Caco-2 (cell line): ENCODE measurements at regions not wholly inside any gene's neighbourhood (a gene's known extent, or its start where the extent isn't known, plus 50 kb on each side); places are given as distances from the start of the nearest gene placed in this dataset.

ENCODE experiments used
- BruUV-seq: library from RNA; stranded (reverse); fragments of 400-500 nt; replicated peaks from 2 replicates; lab custom pipeline; 2021; lab: Mats Ljungman, UMichigan
- CTCF ChIA-PET: fragments of 300-600 bp; sonication (Branson Sonifier 250); formaldehyde crosslinking; loops from one replicate; lab custom pipeline; 2022; ENCODE audit warnings: antibody characterized with exemption; lab: Charles Lee
- POLR2A ChIA-PET: fragments of 300-600 bp; sonication (Branson Sonifier 250); formaldehyde crosslinking; loops from one replicate; lab custom pipeline; 2022; ENCODE audit warnings: antibody characterized with exemption; lab: Charles Lee
- DNase-seq, 2 experiments: peaks; one replicate each; pipeline versions ENCODE4 v3.0.0 to v3.0.0-alpha.2; 2020 to 2022
- H3K27me3 ChIP-seq: replicated peaks from 2 replicates; pipeline ENCODE4 v1.6.0; 2011; ENCODE audit warnings: low read length; ENCODE audit not compliant: control insufficient read depth, insufficient read depth
- H3K36me3 ChIP-seq: 2 replicates; pipeline ENCODE4 v1.5.1; 2011; ENCODE audit warnings: low read length; ENCODE audit not compliant: control insufficient read depth, insufficient read depth
- H3K4me1 ChIP-seq: fragments of 250-450 bp; sonication (Bioruptor Pico); 2 replicates; pipeline ENCODE4 v1.5.1; 2020; ENCODE audit warnings: mild to moderate bottlenecking
- H3K4me3 ChIP-seq: 2 replicates; pipeline ENCODE4 v1.5.1; 2011; ENCODE audit warnings: low read depth, mild to moderate bottlenecking, control low read depth, low read length
- H3K9me3 ChIP-seq: fragments of 250-450 bp; sonication (Bioruptor Pico); 2 replicates; pipeline ENCODE4 v1.5.1; 2020; ENCODE audit warnings: mild to moderate bottlenecking, moderate library complexity
- H3K27ac Mint-ChIP-seq: one replicate; pipeline ENCODE4 v1.8.0; 2022; ENCODE audit warnings: mixed read lengths; ENCODE audit not compliant: unreplicated experiment
- H3K27me3 Mint-ChIP-seq: one replicate; pipeline ENCODE4 v1.8.0; 2022; ENCODE audit warnings: mixed read lengths; ENCODE audit not compliant: insufficient read depth, unreplicated experiment
- H3K36me3 Mint-ChIP-seq: one replicate; pipeline ENCODE4 v1.8.0; 2022; ENCODE audit warnings: mild to moderate bottlenecking, mixed read lengths; ENCODE audit not compliant: insufficient read depth, unreplicated experiment
- H3K4me1 Mint-ChIP-seq: one replicate; pipeline ENCODE4 v1.8.0; 2022; ENCODE audit warnings: low read depth, mixed read lengths; ENCODE audit not compliant: unreplicated experiment
- H3K4me3 Mint-ChIP-seq: one replicate; pipeline ENCODE4 v1.8.0; 2022; ENCODE audit warnings: mild to moderate bottlenecking, moderate library complexity, mixed read lengths; ENCODE audit not compliant: unreplicated experiment
- H3K9me3 Mint-ChIP-seq: one replicate; pipeline ENCODE4 v1.8.0; 2022; ENCODE audit warnings: mixed read lengths; ENCODE audit not compliant: unreplicated experiment
- intact Hi-C: fragments of 100-400 bp; cut with micrococcal nuclease; formaldehyde crosslinking; loops from one replicate; pipeline ENCODE4 v1.10.0; 2022; ENCODE audit not compliant: unreplicated experiment
- TF ChIP-seq, protein P1 (sequence below), 2 experiments: fragments of 200-600 bp in 1 of 2; IDR thresholded peaks; 1 replicate in 1 of 2; 2 replicates in 1 of 2; pipeline versions ENCODE4 v1.5.1 to v1.8.0; 2011 to 2022; ENCODE audit warnings: antibody characterized with exemption in 1 of 2, control low read depth in 1 of 2, inconsistent platforms in 1 of 2, low read depth in 1 of 2, low read length in 1 of 2, mild to moderate bottlenecking in 1 of 2, moderate library complexity in 1 of 2; ENCODE audit not compliant: insufficient read depth in 1 of 2, severe bottlenecking in 1 of 2, unreplicated experiment in 1 of 2

GRCh38 chr12:97005174-97005573, 98.1 kb downstream of the NEDD1 start:
- H3K27me3 ChIP-seq, result no peaks in the 10 kb centered on the region
- H3K36me3 ChIP-seq, result no peaks in the 10 kb centered on the region
- no peaks in the 10 kb centered on the region for H3K36me3 Mint-ChIP-seq
- H3K27me3 Mint-ChIP-seq, result peaks cover 23% of the 10 kb centered on the region
- TF ChIP-seq, protein P1, sequence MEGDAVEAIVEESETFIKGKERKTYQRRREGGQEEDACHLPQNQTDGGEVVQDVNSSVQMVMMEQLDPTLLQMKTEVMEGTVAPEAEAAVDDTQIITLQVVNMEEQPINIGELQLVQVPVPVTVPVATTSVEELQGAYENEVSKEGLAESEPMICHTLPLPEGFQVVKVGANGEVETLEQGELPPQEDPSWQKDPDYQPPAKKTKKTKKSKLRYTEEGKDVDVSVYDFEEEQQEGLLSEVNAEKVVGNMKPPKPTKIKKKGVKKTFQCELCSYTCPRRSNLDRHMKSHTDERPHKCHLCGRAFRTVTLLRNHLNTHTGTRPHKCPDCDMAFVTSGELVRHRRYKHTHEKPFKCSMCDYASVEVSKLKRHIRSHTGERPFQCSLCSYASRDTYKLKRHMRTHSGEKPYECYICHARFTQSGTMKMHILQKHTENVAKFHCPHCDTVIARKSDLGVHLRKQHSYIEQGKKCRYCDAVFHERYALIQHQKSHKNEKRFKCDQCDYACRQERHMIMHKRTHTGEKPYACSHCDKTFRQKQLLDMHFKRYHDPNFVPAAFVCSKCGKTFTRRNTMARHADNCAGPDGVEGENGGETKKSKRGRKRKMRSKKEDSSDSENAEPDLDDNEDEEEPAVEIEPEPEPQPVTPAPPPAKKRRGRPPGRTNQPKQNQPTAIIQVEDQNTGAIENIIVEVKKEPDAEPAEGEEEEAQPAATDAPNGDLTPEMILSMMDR (IDR thresholded peaks at IDR 0.05; ENCODE audit: insufficient read depth in 1 of 2, low read depth in 1 of 2, low read length in 1 of 2, severe bottlenecking in 1 of 2, unreplicated experiment in 1 of 2), result no peak
- H3K27ac Mint-ChIP-seq, result no peak overlapping the region
- no peaks in the 10 kb centered on the region for H3K9me3 Mint-ChIP-seq
- POLR2A ChIA-PET, result no interaction called here
- H3K4me1 Mint-ChIP-seq, result no peaks in the 10 kb centered on the region
- no TSS peak for BruUV-seq
- no peak for DNase-seq
- H3K4me3 Mint-ChIP-seq, result no peak overlapping the region
- CTCF ChIA-PET, result no interaction called here
- H3K4me1 ChIP-seq, result no peaks in the 10 kb centered on the region
- intact Hi-C loops, result no loop called here
- H3K4me3 ChIP-seq, result no peak overlapping the region
- no peaks in the 10 kb centered on the region for H3K9me3 ChIP-seq

DNA sequence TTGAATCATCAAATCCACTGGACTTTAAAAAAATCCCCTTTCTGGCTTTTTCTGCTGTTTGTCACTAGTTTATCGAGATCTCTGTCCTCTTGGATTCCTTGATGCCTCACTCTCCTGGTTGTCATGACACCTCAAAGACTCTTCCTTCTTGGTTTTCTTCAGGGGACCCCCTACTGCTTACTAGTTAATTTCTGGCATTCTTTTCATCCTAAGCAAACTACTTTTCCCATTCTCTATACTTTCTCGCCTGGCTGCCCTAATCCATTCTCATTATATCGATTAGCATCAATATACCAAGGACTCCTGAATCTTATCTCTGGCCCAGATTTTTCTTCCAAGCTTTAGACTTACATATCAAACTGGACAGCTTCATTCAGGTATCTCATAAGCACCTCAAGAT, 98.6 kb downstream of the NEDD1 start:
- Mint-ChIP-seq H3K9me3 (no peaks in the 10 kb centered on the region), H3K4me1 (no peaks in the 10 kb centered on the region), H3K36me3 (no peaks in the 10 kb centered on the region), H3K4me3 (no peak overlapping the region), H3K27ac (no peak overlapping the region), H3K27me3 (peaks cover 23% of the 10 kb centered on the region)
- H3K27me3 ChIP-seq, result no peaks in the 10 kb centered on the region
- TF ChIP-seq, protein P1 (IDR thresholded peaks at IDR 0.05; ENCODE audit: insufficient read depth in 1 of 2, low read depth in 1 of 2, low read length in 1 of 2, severe bottlenecking in 1 of 2, unreplicated experiment in 1 of 2), result no peak
- no TSS peak for BruUV-seq
- DNase-seq, result no peak
- H3K9me3 ChIP-seq, result no peaks in the 10 kb centered on the region
- intact Hi-C loops, result no loop called here
- no peaks in the 10 kb centered on the region for H3K36me3 ChIP-seq
- no peak overlapping the region for H3K4me3 ChIP-seq
- ChIA-PET POLR2A (no interaction called here), CTCF (no interaction called here)
- no peaks in the 10 kb centered on the region for H3K4me1 ChIP-seq

GRCh38 chr12:97006585-97006984, 99.5 kb downstream of the NEDD1 start:
- ChIA-PET CTCF (no interaction called here), POLR2A (no interaction called here)
- TF ChIP-seq, protein P1 (IDR thresholded peaks at IDR 0.05; ENCODE audit: insufficient read depth in 1 of 2, low read depth in 1 of 2, low read length in 1 of 2, severe bottlenecking in 1 of 2, unreplicated experiment in 1 of 2), result no peak
- H3K4me3 ChIP-seq, result no peak overlapping the region
- H3K9me3 ChIP-seq, result no peaks in the 10 kb centered on the region
- BruUV-seq, result no TSS peak
- Mint-ChIP-seq H3K9me3 (no peaks in the 10 kb centered on the region), H3K36me3 (no peaks in the 10 kb centered on the region), H3K4me3 (no peak overlapping the region), H3K27ac (no peak overlapping the region), H3K4me1 (no peaks in the 10 kb centered on the region), H3K27me3 (peaks cover 23% of the 10 kb centered on the region)
- intact Hi-C loops, result no loop called here
- no peaks in the 10 kb centered on the region for H3K36me3 ChIP-seq
- no peaks in the 10 kb centered on the region for H3K4me1 ChIP-seq
- DNase-seq, result no peak
- H3K27me3 ChIP-seq, result no peaks in the 10 kb centered on the region
